ENCODE measurements at regions not wholly inside any gene's neighbourhood (a gene's known extent, or its start where the extent isn't known, plus 50 kb on each side); places are given as distances from the start of the nearest gene placed in this dataset.

DNA sequence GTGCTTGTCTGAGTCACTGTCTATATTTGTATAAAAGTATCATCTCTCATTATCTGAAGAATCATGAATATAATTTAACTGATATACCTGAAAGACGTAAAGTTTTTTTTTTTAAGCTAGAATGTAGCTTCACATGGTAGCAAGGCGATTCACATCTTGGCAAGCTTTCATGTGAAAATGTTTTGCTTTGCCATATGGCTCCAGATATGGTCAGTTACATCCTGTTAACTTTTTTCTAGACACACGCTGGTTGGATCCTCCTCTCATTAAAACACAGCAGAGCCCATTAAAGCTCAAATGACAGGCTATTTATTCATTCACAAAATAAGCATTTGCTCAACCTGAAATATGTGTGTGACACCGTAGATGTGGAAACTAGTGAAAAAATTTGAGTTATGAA, 412.8 kb downstream of the KIF2B start:
- TF ChIP-seq GABPA (IDR thresholded peaks at IDR 0.05; ENCODE audit: low read depth), result no peak
- TF ChIP-seq MEF2A (IDR thresholded peaks at IDR 0.05; ENCODE audit: insufficient read depth, low read depth, low read length), result no peak
- no peak for TF ChIP-seq MXI1 (IDR thresholded peaks at IDR 0.05; ENCODE audit: low read depth, low read length)
- no peak for TF ChIP-seq HCFC1 (IDR thresholded peaks at IDR 0.05; ENCODE audit: low read length)
- no peak for TF ChIP-seq CBX5 (IDR thresholded peaks at IDR 0.05; ENCODE audit: low read depth)
- TF ChIP-seq, protein P1, sequence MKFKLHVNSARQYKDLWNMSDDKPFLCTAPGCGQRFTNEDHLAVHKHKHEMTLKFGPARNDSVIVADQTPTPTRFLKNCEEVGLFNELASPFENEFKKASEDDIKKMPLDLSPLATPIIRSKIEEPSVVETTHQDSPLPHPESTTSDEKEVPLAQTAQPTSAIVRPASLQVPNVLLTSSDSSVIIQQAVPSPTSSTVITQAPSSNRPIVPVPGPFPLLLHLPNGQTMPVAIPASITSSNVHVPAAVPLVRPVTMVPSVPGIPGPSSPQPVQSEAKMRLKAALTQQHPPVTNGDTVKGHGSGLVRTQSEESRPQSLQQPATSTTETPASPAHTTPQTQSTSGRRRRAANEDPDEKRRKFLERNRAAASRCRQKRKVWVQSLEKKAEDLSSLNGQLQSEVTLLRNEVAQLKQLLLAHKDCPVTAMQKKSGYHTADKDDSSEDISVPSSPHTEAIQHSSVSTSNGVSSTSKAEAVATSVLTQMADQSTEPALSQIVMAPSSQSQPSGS (IDR thresholded peaks at IDR 0.05; ENCODE audit: low read length), result no peak
- no peak for TF ChIP-seq SMC3 (IDR thresholded peaks at IDR 0.05; ENCODE audit: borderline replicate concordance, low read length)
- TF ChIP-seq, protein P2, sequence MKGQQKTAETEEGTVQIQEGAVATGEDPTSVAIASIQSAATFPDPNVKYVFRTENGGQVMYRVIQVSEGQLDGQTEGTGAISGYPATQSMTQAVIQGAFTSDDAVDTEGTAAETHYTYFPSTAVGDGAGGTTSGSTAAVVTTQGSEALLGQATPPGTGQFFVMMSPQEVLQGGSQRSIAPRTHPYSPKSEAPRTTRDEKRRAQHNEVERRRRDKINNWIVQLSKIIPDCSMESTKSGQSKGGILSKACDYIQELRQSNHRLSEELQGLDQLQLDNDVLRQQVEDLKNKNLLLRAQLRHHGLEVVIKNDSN (IDR thresholded peaks at IDR 0.05; ENCODE audit: borderline replicate concordance, extremely low read length, insufficient read depth, low read depth, low read length), result no peak
- TF ChIP-seq ASH2L (IDR thresholded peaks at IDR 0.05; ENCODE audit: borderline replicate concordance, low read depth), result no peak
- TF ChIP-seq JUND (IDR thresholded peaks at IDR 0.05; ENCODE audit: low read depth, low read length), result no peak
- no peak for TF ChIP-seq YBX1 (IDR thresholded peaks at IDR 0.05)
- TF ChIP-seq SUZ12 (IDR thresholded peaks at IDR 0.05; ENCODE audit: unreplicated experiment), result no peak
- TF ChIP-seq FOXM1 (IDR thresholded peaks at IDR 0.05; ENCODE audit: low read depth, low read length), result no peak

Data from GM12878 (cell line).